HG03354 (cell line): ENCODE measurements at regions not wholly inside any gene's neighbourhood (a gene's known extent, or its start where the extent isn't known, plus 50 kb on each side); places are given as distances from the start of the nearest gene placed in this dataset.

ENCODE experiments used
- ATAC-seq: cut with Tn5 transposase; IDR thresholded peaks from one replicate; pipeline ENCODE4 v1.9.1; 2021; ENCODE audit warnings: mild to moderate bottlenecking; ENCODE audit not compliant: unreplicated experiment, poor library complexity, severe bottlenecking

- no peak for ATAC-seq
These were observed 163.7 kb downstream of the LTN1 start for GRCh38 chr21:28828981-28829380.

GRCh38 chr21:28828021-28828420 is 164.7 kb downstream of the LTN1 start:
- no peak for ATAC-seq

GRCh38 chr21:28827422-28827821 is 165.3 kb downstream of the LTN1 start:
- no peak for ATAC-seq

- no peak for ATAC-seq
These were observed 166.1 kb downstream of the LTN1 start for GRCh38 chr21:28826569-28826968.

GRCh38 chr21:28826021-28826420 is 166.7 kb downstream of the LTN1 start:
- ATAC-seq = no peak

GRCh38 chr21:28823429-28823828 is 169.2 kb downstream of the LTN1 start:
- no peak for ATAC-seq

- no peak for ATAC-seq
These were observed 170.0 kb downstream of the LTN1 start for GRCh38 chr21:28822486-28823335.

DNA sequence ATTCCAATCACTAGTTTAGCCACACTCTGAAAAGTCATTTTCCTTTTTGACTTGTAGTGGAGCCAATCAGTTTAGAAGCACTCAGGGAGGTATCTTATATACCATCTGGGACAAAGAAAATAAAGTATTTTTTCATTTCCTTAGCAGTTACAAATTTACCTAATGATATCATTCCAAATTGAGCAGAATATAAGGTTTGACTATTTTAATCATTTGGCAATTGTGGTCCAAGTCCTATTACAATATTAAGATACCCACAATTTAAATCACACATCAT is 170.6 kb downstream of the LTN1 start:
- ATAC-seq = no peak

GRCh38 chr21:28821276-28822122 is 171.2 kb downstream of the LTN1 start:
- no peak for ATAC-seq

DNA sequence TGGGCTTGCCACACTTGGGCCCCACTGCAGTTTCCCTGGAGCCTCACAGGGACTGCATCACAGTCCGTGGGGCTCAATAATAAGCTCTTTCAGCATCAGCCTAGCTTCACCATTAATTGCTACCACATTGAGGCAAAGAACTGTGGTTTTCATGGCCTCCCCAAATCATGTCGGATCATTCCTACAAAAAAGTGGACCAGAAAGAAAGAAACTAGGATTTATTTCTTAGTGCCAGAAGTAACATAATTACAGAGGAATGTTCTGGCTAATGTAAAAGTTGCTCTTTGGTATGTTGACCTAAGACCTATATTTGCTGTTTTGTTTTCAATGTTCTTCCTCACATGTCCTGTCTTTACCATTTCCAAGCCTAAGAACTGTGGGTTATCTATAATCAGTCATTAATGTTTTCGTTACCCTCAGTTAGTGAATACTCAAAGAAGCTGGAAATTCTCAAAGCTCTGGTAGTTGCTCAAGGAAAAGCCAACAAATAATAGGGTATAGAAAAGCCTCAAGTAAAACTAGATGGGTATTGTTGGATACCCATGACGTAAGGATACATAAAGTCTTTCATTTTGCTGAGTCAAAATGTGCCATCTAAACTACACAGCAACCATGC is 173.9 kb downstream of the LTN1 start:
- ATAC-seq = no peak

DNA sequence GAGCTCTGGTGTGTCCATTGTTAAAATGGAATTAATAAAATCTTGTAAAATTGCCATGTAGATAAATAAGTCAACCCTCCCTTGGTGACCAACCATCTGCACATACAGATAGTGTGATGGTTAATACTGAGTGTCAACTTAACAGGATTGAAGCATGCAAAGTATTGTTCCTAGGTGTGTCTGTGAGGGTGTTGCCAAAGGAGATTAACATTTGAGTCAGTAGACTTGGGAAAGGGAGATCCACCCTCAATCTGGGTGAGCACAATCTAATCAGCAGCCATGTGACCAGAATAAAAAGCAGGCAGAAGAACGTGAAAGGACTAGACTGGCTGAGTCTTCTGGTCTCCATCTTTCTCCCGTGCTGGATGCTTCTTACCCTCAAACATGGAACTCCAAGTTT is 174.8 kb downstream of the LTN1 start:
- no peak for ATAC-seq

DNA sequence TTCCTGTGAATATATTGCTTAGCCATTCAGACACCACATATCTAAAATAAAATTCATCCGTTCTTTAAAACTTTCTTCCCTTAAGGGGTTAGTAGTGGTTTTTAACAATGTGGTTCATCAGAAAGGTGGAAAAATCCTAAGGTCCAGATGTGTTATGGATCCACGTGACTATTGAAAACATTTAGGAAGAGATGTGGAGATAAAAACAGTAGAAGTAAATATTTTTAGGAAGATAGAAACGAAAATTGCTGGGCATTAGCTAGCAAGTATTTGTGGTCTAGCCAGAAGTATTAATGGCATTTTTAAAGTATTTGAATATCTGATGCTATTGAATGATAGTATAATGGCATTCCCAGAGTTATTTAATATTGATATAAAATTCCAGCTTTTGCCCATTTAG is 180.8 kb downstream of the LTN1 start:
- no peak for ATAC-seq

- ATAC-seq = no peak
These were observed 181.7 kb downstream of the LTN1 start for GRCh38 chr21:28810826-28811524.

GRCh38 chr21:28805885-28806284 is 186.8 kb downstream of the LTN1 start:
- no peak for ATAC-seq

DNA sequence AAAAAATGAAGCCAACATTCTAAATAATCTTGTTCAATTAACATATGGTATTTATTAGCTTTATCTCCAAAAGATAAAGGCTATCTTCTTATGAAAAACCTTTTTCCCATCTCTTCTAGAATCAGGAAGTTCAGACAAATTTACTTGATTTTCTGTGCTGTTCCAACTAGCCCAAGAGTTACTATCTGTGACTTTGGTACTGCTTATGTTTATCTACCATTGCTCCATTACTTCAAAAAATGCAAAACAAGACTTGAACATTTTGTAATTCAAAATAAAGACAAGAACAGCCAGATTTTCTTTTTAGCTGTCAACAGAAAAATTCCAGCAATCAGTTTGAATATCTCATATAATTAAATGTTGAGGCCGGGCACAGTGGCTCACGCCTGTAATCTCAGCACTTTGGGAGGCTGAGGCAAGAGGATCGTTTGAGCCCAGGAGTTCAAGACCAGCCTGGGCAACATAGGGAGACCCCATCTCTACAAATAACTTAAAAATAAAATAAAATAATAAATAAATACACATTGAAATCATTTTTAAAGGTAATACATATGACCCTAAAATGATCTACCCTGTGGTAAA is 188.5 kb downstream of the LTN1 start:
- no peak for ATAC-seq

- ATAC-seq = no peak
These were observed 190.8 kb downstream of the LTN1 start for GRCh38 chr21:28801906-28802305.

DNA sequence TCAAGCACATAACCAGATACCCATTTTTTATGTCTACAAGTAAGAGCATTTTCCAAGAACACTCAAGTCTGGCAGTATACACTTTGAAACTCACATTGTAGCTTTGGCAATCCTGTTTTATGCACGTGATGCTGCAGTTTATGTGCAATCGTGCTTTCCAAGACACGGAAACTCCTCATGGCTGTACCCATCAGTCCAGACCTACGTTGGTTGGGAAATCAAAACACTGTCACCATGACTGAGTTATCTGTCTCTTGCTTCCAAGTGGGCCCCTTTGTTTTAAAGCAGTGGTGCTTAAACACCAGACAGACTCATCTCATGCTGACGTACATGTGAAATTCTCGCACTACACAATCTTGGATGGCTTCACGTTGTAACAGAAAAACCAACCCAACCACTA is 192.8 kb downstream of the LTN1 start:
- no peak for ATAC-seq

GRCh38 chr21:28798798-28799197 is 193.9 kb downstream of the LTN1 start:
- no peak for ATAC-seq

- ATAC-seq = no peak
These were observed 197.4 kb downstream of the LTN1 start for GRCh38 chr21:28795251-28795650.

GRCh38 chr21:28794371-28794851 is 198.3 kb downstream of the LTN1 start:
- ATAC-seq = no peak
